ENCODE measurements at regions not wholly inside any gene's neighbourhood (a gene's known extent, or its start where the extent isn't known, plus 50 kb on each side); places are given as distances from the start of the nearest gene placed in this dataset.

- Histone ChIP-seq H3K4me2 (ENCODE audit: insufficient read depth, insufficient read length, low read length) (no peak overlapping the region), H3K79me1 (ENCODE audit: insufficient read depth, low read depth, low read length, poor library complexity, severe bottlenecking) (no peaks in the 10 kb centered on the region), H4K8ac (replicated peaks; ENCODE audit: insufficient read length, low read depth, low read length) (no peak overlapping the region), H3K18ac (ENCODE audit: insufficient read length, low read depth, low read length) (no peak overlapping the region), H2BK120ac (ENCODE audit: low read depth, low read length, poor library complexity, severe bottlenecking) (no peak overlapping the region), H3K23ac (ENCODE audit: insufficient read length, low read depth, low read length) (no peak overlapping the region), H3K9ac (ENCODE audit: extremely low read depth, insufficient read length, low read length) (no peak overlapping the region), H2BK20ac (ENCODE audit: low read depth, low read length, poor library complexity, severe bottlenecking) (no peak overlapping the region), H3K27ac (ENCODE audit: insufficient read length, low read depth, low read length) (no peak overlapping the region), H2AK5ac (ENCODE audit: insufficient read length, low read length) (no peak overlapping the region), H3K4ac (ENCODE audit: low read depth, low read length) (no peak overlapping the region), H3K27me3 (ENCODE audit: insufficient read depth, low read length) (no peaks in the 10 kb centered on the region), H3K9me3 (ENCODE audit: control insufficient read depth, low read depth, low read length) (no peaks in the 10 kb centered on the region), H2BK12ac (ENCODE audit: insufficient read length, low read depth, low read length) (no peak overlapping the region), H2BK15ac (ENCODE audit: low read depth, low read length) (no peak overlapping the region), H3T11ph (ENCODE audit: low read length) (no peak overlapping the region), H2BK5ac (ENCODE audit: insufficient read length, low read length) (no peak overlapping the region), H4K20me1 (ENCODE audit: control insufficient read depth, insufficient read depth, insufficient read length) (no peaks in the 10 kb centered on the region), H4K91ac (ENCODE audit: insufficient read length, low read depth, low read length) (no peak overlapping the region), H3K56ac (ENCODE audit: insufficient read length, low read depth, low read length) (no peak overlapping the region), H3K23me2 (ENCODE audit: insufficient read length, low read depth, low read length, poor library complexity, severe bottlenecking) (no peaks in the 10 kb centered on the region), H2AFZ (ENCODE audit: low read length) (no peak overlapping the region), H4K5ac (ENCODE audit: insufficient read length, low read depth, low read length) (no peak overlapping the region), H3K79me2 (ENCODE audit: insufficient read depth, low read length) (no peaks in the 10 kb centered on the region), H3K4me1 (ENCODE audit: insufficient read depth, low read length) (no peaks in the 10 kb centered on the region), H3K14ac (ENCODE audit: insufficient read depth, low read length) (no peak overlapping the region)
- no CpG with 5 or more reads among the region's 2 CpGs for WGBS (ENCODE audit: extremely low coverage, insufficient read length, low lambda C conversion rate)
- Mint-ChIP-seq H3K27ac (no peak overlapping the region), H3K4me1 (no peaks in the 10 kb centered on the region), H3K9me3 (peaks cover 35 to 43% of the 10 kb centered on the region in 2 experiments), H3K27me3 (ENCODE audit: low read depth) (no peaks in the 10 kb centered on the region; the same call in 1 of the 2 replicates), H3K36me3 (ENCODE audit: insufficient read depth in 1 of 3, low read depth in 3 of 3) (peaks cover 22 to 36% (median 26%) of the 10 kb centered on the region in 3 experiments), H3K4me3 (no peak overlapping the region)
- no peak for DNase-seq
- TF ChIP-seq CTCF (conservative IDR thresholded peaks at IDR 0.05) = no peak
Observed at GRCh38 chr12:17151917-17152316, 546.0 kb upstream of the LMO3 start.
